Cardiac muscle cell (in vitro differentiated cells and primary cell): ENCODE measurements at regions not wholly inside any gene's neighbourhood (a gene's known extent, or its start where the extent isn't known, plus 50 kb on each side); places are given as distances from the start of the nearest gene placed in this dataset.

Experiments
- DNase-seq, 2 donors: peaks; one replicate each; pipeline versions ENCODE4 v3.0.0 to v3.0.0-alpha.2; 2010 to 2017; ENCODE audit warnings: low read depth in 1 of 2, low spot score in 1 of 2
- H3K27ac ChIP-seq: fragments of 200-600 bp; sonication (generic); 2 replicates; pipeline ENCODE4 v1.5.1; 2016
- H3K27me3 ChIP-seq: fragments of 200-600 bp; sonication (generic); 2 replicates; pipeline ENCODE4 v1.6.0; 2016; ENCODE audit warnings: control low read depth
- H3K36me3 ChIP-seq: fragments of 200-600 bp; sonication (generic); 2 replicates; pipeline ENCODE4 v1.5.1; 2016; ENCODE audit warnings: control low read depth
- H3K4me1 ChIP-seq: fragments of 200-600 bp; sonication (generic); 2 replicates; pipeline ENCODE4 v1.8.1; 2017; ENCODE audit warnings: low read depth, mild to moderate bottlenecking, mixed run types
- H3K4me3 ChIP-seq: fragments of 200-600 bp; sonication (generic); 2 replicates; pipeline ENCODE4 v1.5.1; 2016; ENCODE audit warnings: mild to moderate bottlenecking
- H3K9me3 ChIP-seq: fragments of 200-600 bp; sonication (generic); 2 replicates; pipeline ENCODE4 v1.5.1; 2017; ENCODE audit warnings: low read depth, mild to moderate bottlenecking, control low read depth
- CTCF ChIP-seq: IDR thresholded peaks from 2 replicates; pipeline ENCODE4 v1.5.1; 2012; ENCODE audit warnings: low read depth, mild to moderate bottlenecking, low read length

DNA sequence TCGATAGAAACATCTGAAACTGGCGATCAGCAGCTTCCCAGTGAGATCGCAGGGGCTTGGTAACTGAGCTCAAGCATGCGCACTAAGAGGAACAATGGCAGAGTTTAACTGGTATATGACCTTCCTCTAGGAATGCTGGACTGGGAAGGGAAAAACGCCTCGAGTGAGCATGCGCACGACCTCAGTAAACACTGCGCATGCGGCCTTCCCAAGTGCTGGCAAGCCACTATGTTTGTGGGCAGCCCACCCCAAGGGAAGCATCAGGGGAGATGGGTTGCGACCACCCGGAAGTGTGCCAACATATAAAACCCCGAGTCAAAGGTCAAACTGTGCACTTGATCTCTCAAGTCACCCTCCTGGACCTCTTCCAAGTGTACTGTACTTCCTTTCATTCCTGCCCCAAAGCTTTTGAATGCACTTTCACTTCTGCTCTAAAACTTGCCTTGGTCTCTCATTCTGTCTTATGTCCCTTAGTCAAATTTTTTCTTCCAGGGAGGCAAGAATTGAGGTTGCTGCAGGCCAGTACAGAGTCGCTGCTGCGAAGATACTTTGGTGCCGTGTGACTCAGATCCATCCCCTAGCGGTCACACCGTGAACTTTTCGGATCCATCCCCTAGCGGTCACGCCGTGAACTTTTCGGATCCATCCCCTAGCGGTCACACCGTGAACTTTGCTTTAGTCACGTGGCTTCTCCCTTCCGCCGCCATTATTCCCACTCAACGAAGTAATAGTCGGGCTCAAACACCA, 243.3 kb downstream of the FAM43A start:
- Histone ChIP-seq H3K27ac (no peak overlapping the region), H3K27me3 (no peaks in the 10 kb centered on the region), H3K4me3 (no peak overlapping the region), H3K36me3 (no peaks in the 10 kb centered on the region), H3K9me3 (no peaks in the 10 kb centered on the region), H3K4me1 (no peaks in the 10 kb centered on the region)
- no peak for DNase-seq
- peak; percentile 64 for TF ChIP-seq CTCF

GRCh38 chr3:194929578-194929960, 243.9 kb downstream of the FAM43A start:
- no peak overlapping the region for H3K27ac ChIP-seq
- DNase-seq, result no peak
- no peaks in the 10 kb centered on the region for H3K36me3 ChIP-seq
- no peaks in the 10 kb centered on the region for H3K4me1 ChIP-seq
- no peaks in the 10 kb centered on the region for H3K27me3 ChIP-seq
- TF ChIP-seq CTCF, result no peak
- H3K9me3 ChIP-seq, result no peaks in the 10 kb centered on the region
- H3K4me3 ChIP-seq, result no peak overlapping the region

GRCh38 chr3:194930377-194931204, 244.9 kb downstream of the FAM43A start:
- H3K36me3 ChIP-seq, result no peaks in the 10 kb centered on the region
- H3K4me1 ChIP-seq, result no peaks in the 10 kb centered on the region
- TF ChIP-seq CTCF, result no peak
- H3K27me3 ChIP-seq, result no peaks in the 10 kb centered on the region
- no peak overlapping the region for H3K4me3 ChIP-seq
- peak; percentile 33 to 88 for DNase-seq
- H3K9me3 ChIP-seq, result no peaks in the 10 kb centered on the region
- peak overlapping the region; percentile 27 for H3K27ac ChIP-seq

DNA sequence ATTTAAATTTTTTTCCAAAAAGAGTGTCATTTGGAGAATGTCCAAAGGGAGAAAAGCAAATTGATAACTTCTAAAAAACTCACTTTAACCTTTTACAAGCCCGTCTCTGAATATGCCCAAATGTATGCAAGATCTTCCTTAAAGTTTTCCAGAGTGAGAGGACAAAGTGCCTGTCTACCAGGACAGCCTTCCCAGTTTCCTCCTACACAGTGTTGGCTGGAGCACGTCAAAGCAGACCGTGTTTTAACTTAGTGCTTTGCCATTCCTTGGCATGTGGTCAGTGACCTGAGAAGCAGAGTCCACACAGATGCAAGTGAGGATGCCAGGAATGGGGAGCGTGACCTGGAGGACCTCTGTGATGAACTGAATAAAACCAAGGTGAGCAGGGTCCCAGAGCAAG, 245.7 kb downstream of the FAM43A start:
- H3K27me3 ChIP-seq, result no peaks in the 10 kb centered on the region
- H3K4me3 ChIP-seq, result no peak overlapping the region
- peak in 1 of 2 donors; percentile 40 for DNase-seq
- H3K36me3 ChIP-seq, result no peaks in the 10 kb centered on the region
- H3K4me1 ChIP-seq, result no peaks in the 10 kb centered on the region
- H3K27ac ChIP-seq, result peak overlapping the region; percentile 27
- H3K9me3 ChIP-seq, result no peaks in the 10 kb centered on the region
- no peak for TF ChIP-seq CTCF

DNA sequence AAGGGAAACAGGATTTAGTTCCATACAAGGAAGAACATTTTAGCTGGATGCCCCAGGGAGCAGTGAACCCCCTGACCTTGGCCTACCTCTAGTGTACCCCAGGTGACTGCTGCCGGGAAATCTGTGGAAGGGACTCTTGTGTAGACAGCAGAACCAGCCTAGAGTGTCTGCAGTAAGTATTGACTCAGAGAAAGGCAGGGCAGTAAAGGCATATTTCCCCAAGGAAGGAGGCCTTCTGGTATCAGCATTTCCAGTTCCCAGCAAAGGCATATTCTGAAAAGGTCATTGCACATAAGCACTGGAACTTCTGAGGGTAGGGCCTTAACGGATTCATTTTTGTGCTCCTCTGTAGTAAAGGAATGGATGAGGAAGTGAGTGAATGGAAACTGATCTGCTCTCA, 246.2 kb downstream of the FAM43A start:
- Histone ChIP-seq H3K27ac (no peak overlapping the region), H3K9me3 (no peaks in the 10 kb centered on the region), H3K36me3 (no peaks in the 10 kb centered on the region), H3K4me1 (no peaks in the 10 kb centered on the region), H3K27me3 (no peaks in the 10 kb centered on the region), H3K4me3 (no peak overlapping the region)
- DNase-seq, result no peak
- TF ChIP-seq CTCF, result no peak
